GM20000 (cell line): ENCODE measurements at regions not wholly inside any gene's neighbourhood (a gene's known extent, or its start where the extent isn't known, plus 50 kb on each side); places are given as distances from the start of the nearest gene placed in this dataset.

ENCODE experiments used
- DNase-seq: peaks from one replicate; pipeline ENCODE4 v3.0.0; 2012; ENCODE audit warnings: low spot score
- CTCF ChIP-seq: IDR thresholded peaks from 2 replicates; pipeline ENCODE4 v1.5.1; 2012; ENCODE audit warnings: mild to moderate bottlenecking, control low read depth; ENCODE audit errors: extremely low read depth, missing control alignments

- no peak for TF ChIP-seq CTCF
- no peak for DNase-seq
These were observed 424.0 kb upstream of the SPRED2 start for GRCh38 chr2:65856423-65856822.

GRCh38 chr2:65850695-65851094 lies 418.3 kb upstream of the SPRED2 start:
- TF ChIP-seq CTCF = no peak
- DNase-seq = no peak

GRCh38 chr2:65846989-65847678 lies 414.7 kb upstream of the SPRED2 start:
- no peak for TF ChIP-seq CTCF
- no peak for DNase-seq

GRCh38 chr2:65845442-65846182 lies 413.2 kb upstream of the SPRED2 start:
- no peak for TF ChIP-seq CTCF
- no peak for DNase-seq

- no peak for DNase-seq
- TF ChIP-seq CTCF = no peak
These were observed 409.7 kb upstream of the SPRED2 start for GRCh38 chr2:65842104-65842503.

GRCh38 chr2:65835975-65836549 lies 403.7 kb upstream of the SPRED2 start:
- no peak for TF ChIP-seq CTCF
- no peak for DNase-seq

GRCh38 chr2:65834771-65835475 lies 402.5 kb upstream of the SPRED2 start:
- no peak for DNase-seq
- no peak for TF ChIP-seq CTCF
